K562 (cell line): ENCODE measurements at regions not wholly inside any gene's neighbourhood (a gene's known extent, or its start where the extent isn't known, plus 50 kb on each side); places are given as distances from the start of the nearest gene placed in this dataset.

ENCODE experiments used
- MAZ ChIP-seq, 2 experiments: fragments of 450-650 bp in 1 of 2; sonication (generic) in 1 of 2; formaldehyde crosslinking; IDR thresholded peaks in 1 of 2; conservative IDR thresholded peaks in 1 of 2; 2 replicates each; pipeline versions ENCODE4 v1.4.0 to v1.5.0; 2020; ENCODE audit warnings: mild to moderate bottlenecking in 1 of 2, missing genetic modification reagents in 1 of 2
- RBBP5 ChIP-seq: fragments of 200-600 bp; sonication (generic); IDR thresholded peaks from 2 replicates; pipeline ENCODE4 v1.6.1; 2012; ENCODE audit warnings: borderline replicate concordance, mild to moderate bottlenecking, low read length, control low read depth, inconsistent platforms; ENCODE audit not compliant: insufficient read depth, poor library complexity, severe bottlenecking

- TF ChIP-seq MAZ (CRISPR knock-in tag; conservative IDR thresholded peaks at IDR 0.05 in 1 of 2, IDR thresholded peaks at IDR 0.05 in 1 of 2) = no peak
- TF ChIP-seq RBBP5 = no peak
These were observed 114.4 kb downstream of the ENC1 start for GRCh38 chr5:74526111-74526510.
